A549 (cell line): ENCODE measurements at regions not wholly inside any gene's neighbourhood (a gene's known extent, or its start where the extent isn't known, plus 50 kb on each side); places are given as distances from the start of the nearest gene placed in this dataset.

Experiments
- ATAC-seq, 2 experiments: fragments of 200-7000 bp in 1 of 2; fragments of >200 bp in 1 of 2; cut with Nextera tagmentation in 1 of 2; cut with Tn5 transposase in 1 of 2; 3 replicates each; pipeline versions ENCODE4 v1.8.0 to v1.9.1; 2018 to 2020; ENCODE audit warnings: mild to moderate bottlenecking in 1 of 2, moderate library complexity in 1 of 2
- CTCF ChIA-PET: fragments of 300-600 bp; sonication (Branson Sonifier 250); formaldehyde crosslinking; extraction: SDS; loops from one replicate; lab custom pipeline; 2021; ENCODE audit warnings: antibody characterized with exemption, inconsistent platforms; lab: Yijun Ruan, JAX
- POLR2A ChIA-PET: fragments of 350-600 bp; formaldehyde crosslinking; extraction: SDS; loops from one replicate; lab custom pipeline; 2021; ENCODE audit warnings: antibody characterized with exemption, inconsistent platforms; lab: Yijun Ruan, JAX
- DNase-seq, 2 experiments: peaks; one replicate each; pipeline versions ENCODE4 v3.0.0 to v3.0.0-alpha.2; 2011 to 2016; ENCODE audit warnings: low read depth in 1 of 2, low spot score in 1 of 2
- FAIRE-seq: peaks from 2 replicates; lab custom pipeline; 2011; peaks lifted over from hg19 to GRCh38; lab: Jason Lieb, UNC
- H3K27ac ChIP-seq, 2 experiments: fragments of >200 bp; sonication (Bioruptor Twin); formaldehyde crosslinking; 3 replicates each; pipeline ENCODE4 v1.5.1; 2016 to 2017
- H3K4me1 ChIP-seq: fragments of >200 bp; sonication (Bioruptor Twin); formaldehyde crosslinking; 3 replicates; pipeline ENCODE4 v1.6.1; 2016
- H3K4me2 ChIP-seq: fragments of >200 bp; sonication (Bioruptor Twin); formaldehyde crosslinking; 3 replicates; pipeline ENCODE4 v1.6.1; 2016
- H3K4me3 ChIP-seq: fragments of >200 bp; sonication (Bioruptor Twin); formaldehyde crosslinking; 3 replicates; pipeline ENCODE4 v1.5.1; 2016
- H3K9me3 ChIP-seq: fragments of >200 bp; sonication (Bioruptor Twin); formaldehyde crosslinking; 3 replicates; pipeline ENCODE4 v1.6.1; 2016
- BHLHE40 ChIP-seq: IDR thresholded peaks from 2 replicates; pipeline ENCODE4 v1.6.1; 2012; ENCODE audit warnings: low read depth, low read length, inconsistent platforms
- CBX2 ChIP-seq: fragments of 200-600 bp; sonication (generic); IDR thresholded peaks from 2 replicates; pipeline ENCODE4 v1.6.1; 2016; ENCODE audit warnings: low read depth, mild to moderate bottlenecking, borderline replicate concordance
- CBX8 ChIP-seq: fragments of 200-600 bp; sonication (generic); IDR thresholded peaks from 2 replicates; pipeline ENCODE4 v1.6.1; 2016
- CEBPB ChIP-seq, 2 experiments: fragments of >200 bp in 1 of 2; sonication (Bioruptor Twin) in 1 of 2; formaldehyde crosslinking in 1 of 2; IDR thresholded peaks; 2 replicates each; pipeline ENCODE4 v1.6.1; 2012 to 2016
- CHD2 ChIP-seq: fragments of 150-350 bp; IDR thresholded peaks from 2 replicates; pipeline ENCODE4 v1.6.1; 2014; ENCODE audit warnings: low read length; ENCODE audit not compliant: partially characterized antibody
- CHD4 ChIP-seq: fragments of 200-600 bp; sonication (generic); IDR thresholded peaks from 2 replicates; pipeline ENCODE4 v1.6.1; 2016; ENCODE audit warnings: antibody characterized with exemption, mild to moderate bottlenecking, borderline replicate concordance
- EHMT2 ChIP-seq: fragments of 200-600 bp; sonication (generic); IDR thresholded peaks from 2 replicates; pipeline ENCODE4 v1.6.1; 2016; ENCODE audit warnings: antibody characterized with exemption, low read depth, mild to moderate bottlenecking, moderate library complexity
- ELK1 ChIP-seq: fragments of 150-350 bp; IDR thresholded peaks from 2 replicates; pipeline ENCODE4 v1.6.1; 2014; ENCODE audit warnings: low read depth, mild to moderate bottlenecking, low read length
- EP300 ChIP-seq, 2 experiments: fragments of >200 bp; sonication (Bioruptor Twin); formaldehyde crosslinking; IDR thresholded peaks; 2 replicates in 1 of 2; 3 replicates in 1 of 2; pipeline ENCODE4 v1.6.1; 2016 to 2017
- FOSB ChIP-seq: fragments of 250-450 bp; sonication (Bioruptor Pico); IDR thresholded peaks from 2 replicates; pipeline ENCODE4 v1.5.0; 2020; ENCODE audit warnings: mild to moderate bottlenecking, moderate library complexity
- FOSL2 ChIP-seq, 2 experiments: fragments of 450-650 bp in 1 of 2; fragments of >200 bp in 1 of 2; sonication (Bioruptor Twin) in 1 of 2; formaldehyde crosslinking; IDR thresholded peaks; 2 replicates each; pipeline versions ENCODE4 v1.5.0 to v1.6.1; 2016 to 2020; ENCODE audit warnings: mild to moderate bottlenecking in 1 of 2, moderate library complexity in 1 of 2
- GATA3 ChIP-seq: IDR thresholded peaks from 2 replicates; pipeline ENCODE4 v1.6.1; 2012; ENCODE audit warnings: borderline replicate concordance
- HEYL ChIP-seq: fragments of 250-450 bp; sonication (Bioruptor Pico); IDR thresholded peaks from 2 replicates; pipeline ENCODE4 v1.8.0; 2021; ENCODE audit warnings: mild to moderate bottlenecking, moderate library complexity
- HOXA7 ChIP-seq: fragments of 250-450 bp; sonication (Bioruptor Pico); IDR thresholded peaks from 2 replicates; pipeline ENCODE4 v1.5.0; 2020; ENCODE audit warnings: mild to moderate bottlenecking, moderate library complexity
- HOXB13 ChIP-seq: fragments of 250-450 bp; sonication (Bioruptor Pico); IDR thresholded peaks from 2 replicates; pipeline ENCODE4 v1.5.0; 2020; ENCODE audit warnings: low read depth, mild to moderate bottlenecking, moderate library complexity
- HOXB5 ChIP-seq: fragments of 250-450 bp; sonication (Bioruptor Pico); IDR thresholded peaks from 2 replicates; pipeline ENCODE4 v1.5.0; 2020; ENCODE audit warnings: mild to moderate bottlenecking, moderate library complexity
- JUN ChIP-seq, 2 experiments: fragments of >200 bp; sonication (Bioruptor Twin); formaldehyde crosslinking; IDR thresholded peaks; 2 replicates in 1 of 2; 3 replicates in 1 of 2; pipeline ENCODE4 v1.6.1; 2016 to 2017
- JUNB ChIP-seq: fragments of >200 bp; sonication (Bioruptor Twin); formaldehyde crosslinking; IDR thresholded peaks from 2 replicates; pipeline ENCODE4 v1.6.1; 2016
- KDM5A ChIP-seq: fragments of 200-600 bp; sonication (generic); IDR thresholded peaks from 2 replicates; pipeline ENCODE4 v1.6.1; 2016; ENCODE audit warnings: antibody characterized with exemption, mild to moderate bottlenecking
- MAFK ChIP-seq: fragments of 450-650 bp; IDR thresholded peaks from 2 replicates; pipeline ENCODE4 v1.6.1; 2014; ENCODE audit not compliant: partially characterized antibody
- NPAS2 ChIP-seq: fragments of 250-450 bp; sonication (Bioruptor Pico); IDR thresholded peaks from 2 replicates; pipeline ENCODE4 v1.8.0; 2022; ENCODE audit warnings: mild to moderate bottlenecking, moderate library complexity, borderline replicate concordance
- NR3C1 ChIP-seq: fragments of >200 bp; sonication (Bioruptor Twin); formaldehyde crosslinking; IDR thresholded peaks from 3 replicates; pipeline ENCODE4 v1.6.1; 2017
- PBX3 ChIP-seq: IDR thresholded peaks from 2 replicates; pipeline ENCODE4 v1.6.1; 2012
- POLR2A ChIP-seq: IDR thresholded peaks from 2 replicates; pipeline ENCODE4 v1.6.1; 2012; ENCODE audit warnings: mild to moderate bottlenecking, low read length
- POLR2AphosphoS2 ChIP-seq: conservative IDR thresholded peaks from 2 replicates; pipeline ENCODE4 v1.6.1; 2012; ENCODE audit warnings: low read length, improper control_type of control experiment, inconsistent platforms
- RFX5 ChIP-seq: fragments of 450-650 bp; IDR thresholded peaks from 2 replicates; pipeline ENCODE4 v1.7.1; 2014; ENCODE audit warnings: antibody characterized with exemption, mild to moderate bottlenecking, moderate library complexity
- RNF2 ChIP-seq: fragments of 200-600 bp; sonication (generic); IDR thresholded peaks from 2 replicates; pipeline ENCODE4 v1.6.1; 2016; ENCODE audit warnings: low read depth, mild to moderate bottlenecking, antibody characterized with exemption, moderate library complexity, borderline replicate concordance
- SMC3 ChIP-seq: fragments of >200 bp; sonication (Bioruptor Twin); formaldehyde crosslinking; IDR thresholded peaks from 3 replicates; pipeline ENCODE4 v1.6.1; 2018; ENCODE audit warnings: inconsistent platforms
- SREBF2 ChIP-seq: fragments of 450-650 bp; IDR thresholded peaks from 2 replicates; pipeline ENCODE4 v1.6.1; 2014; ENCODE audit warnings: mild to moderate bottlenecking, moderate library complexity
- ZSCAN20 ChIP-seq: fragments of 250-450 bp; sonication (Bioruptor Pico); IDR thresholded peaks from 2 replicates; pipeline ENCODE4 v1.8.0; 2022; ENCODE audit warnings: mild to moderate bottlenecking, moderate library complexity
- WGBS: methylation state at CpG from one replicate; pipeline ENCODE4 v1.1.6; 2017; ENCODE audit errors: missing lambda C conversion rate; 5-methylcytosine and 5-hydroxymethylcytosine counted together
- TF ChIP-seq, protein P1 (sequence below): fragments of 250-450 bp; sonication (Bioruptor Pico); IDR thresholded peaks from 2 replicates; pipeline ENCODE4 v1.5.0; 2020; ENCODE audit warnings: low read depth, mild to moderate bottlenecking, moderate library complexity
- TF ChIP-seq, protein P2 (sequence below): fragments of 450-650 bp; IDR thresholded peaks from 2 replicates; pipeline ENCODE4 v1.6.1; 2014; ENCODE audit warnings: antibody characterized with exemption
- TF ChIP-seq, protein P3 (sequence below): IDR thresholded peaks from 2 replicates; pipeline ENCODE4 v1.6.1; 2012; ENCODE audit warnings: low read depth, borderline replicate concordance

DNA sequence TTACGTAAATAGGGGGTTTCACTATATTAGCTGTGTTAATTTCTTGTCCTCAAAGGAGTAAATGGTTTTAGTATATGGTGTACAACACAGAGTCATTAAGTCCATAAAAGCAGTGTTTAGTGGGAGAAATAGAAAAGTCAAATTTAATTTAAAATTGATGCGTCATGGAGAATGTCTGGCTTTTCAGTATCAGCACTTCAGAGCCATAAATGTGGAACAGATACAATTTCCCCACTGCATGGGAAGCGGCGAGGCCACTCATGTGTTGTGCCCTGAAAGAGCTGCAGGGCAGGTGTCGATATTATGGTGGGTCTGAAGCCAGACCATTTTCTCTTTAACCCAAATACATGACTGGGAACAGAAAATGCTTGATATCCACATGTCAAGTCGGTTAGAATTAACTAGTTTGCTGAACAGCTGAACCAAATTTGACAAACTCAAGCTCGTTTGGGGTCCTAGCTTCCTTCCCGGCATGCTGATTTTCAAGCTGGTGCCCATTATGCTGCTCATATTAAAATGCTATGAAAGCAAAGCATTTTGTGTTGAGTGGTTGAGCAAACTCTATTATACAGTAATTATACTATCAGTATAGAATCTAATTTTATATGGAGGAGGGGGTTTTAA is 364.6 kb upstream of the TBL1XR1 start:
- TF ChIP-seq PBX3: no peak
- no peak for TF ChIP-seq HOXA7
- no peak for TF ChIP-seq CEBPB (IDR thresholded peaks at IDR 0.05)
- no peak for TF ChIP-seq FOSL2 (IDR thresholded peaks at IDR 0.05)
- no peak for TF ChIP-seq FOSL2 (CRISPR knock-in tag; IDR thresholded peaks at IDR 0.05)
- TF ChIP-seq CHD2: no peak
- TF ChIP-seq EHMT2: no peak
- TF ChIP-seq, protein P1, sequence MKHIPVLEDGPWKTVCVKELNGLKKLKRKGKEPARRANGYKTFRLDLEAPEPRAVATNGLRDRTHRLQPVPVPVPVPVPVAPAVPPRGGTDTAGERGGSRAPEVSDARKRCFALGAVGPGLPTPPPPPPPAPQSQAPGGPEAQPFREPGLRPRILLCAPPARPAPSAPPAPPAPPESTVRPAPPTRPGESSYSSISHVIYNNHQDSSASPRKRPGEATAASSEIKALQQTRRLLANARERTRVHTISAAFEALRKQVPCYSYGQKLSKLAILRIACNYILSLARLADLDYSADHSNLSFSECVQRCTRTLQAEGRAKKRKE (CRISPR knock-in tag): no peak
- TF ChIP-seq NR3C1: no peak
- no peak for TF ChIP-seq POLR2A
- TF ChIP-seq HEYL (CRISPR knock-in tag): no peak
- TF ChIP-seq ZSCAN20: no peak
- no peak for TF ChIP-seq RFX5
- TF ChIP-seq JUNB: no peak
- no peak for TF ChIP-seq CBX2
- no peak for TF ChIP-seq BHLHE40
- TF ChIP-seq GATA3: no peak
- TF ChIP-seq SMC3: no peak
- ChIA-PET POLR2A (no interaction called here), CTCF (no interaction called here)
- no peaks in the 10 kb centered on the region for H3K4me1 ChIP-seq
- H3K27ac ChIP-seq: no peak overlapping the region
- H3K4me2 ChIP-seq: no peak overlapping the region
- FAIRE-seq: no peak
- ATAC-seq: no peak
- DNase-seq: no peak
- WGBS: 79% methylated on average over 8 of the region's 8 CpGs
- no peak overlapping the region for H3K4me3 ChIP-seq
- H3K9me3 ChIP-seq: no peaks in the 10 kb centered on the region

DNA sequence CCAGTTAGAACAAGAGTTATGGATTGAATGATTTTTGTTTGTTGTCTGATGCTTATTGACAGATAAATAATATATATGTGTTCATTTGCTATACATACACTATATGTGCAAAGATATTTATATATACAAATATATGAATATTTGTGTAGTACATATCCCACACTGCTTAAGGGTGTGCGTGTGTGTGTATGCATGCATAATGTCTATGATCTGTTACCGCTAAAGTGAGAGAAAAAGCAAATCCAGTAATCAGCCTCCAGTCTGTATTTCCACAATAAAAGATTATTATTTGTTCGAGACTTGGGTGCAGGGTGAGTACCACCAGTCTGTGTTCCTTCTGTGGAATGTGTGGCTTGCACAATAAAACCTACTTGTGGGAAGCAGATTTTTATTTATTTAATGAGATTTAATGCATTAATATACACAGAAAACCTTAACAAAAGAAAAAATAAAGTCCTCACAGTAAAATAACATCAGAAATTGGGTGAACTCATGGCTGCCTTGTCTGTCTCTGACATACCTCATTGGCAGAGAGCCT is 366.0 kb upstream of the TBL1XR1 start:
- Histone ChIP-seq H3K27ac (no peak overlapping the region; a peak in 1 of 6 replicates), H3K4me3 (no peak overlapping the region), H3K9me3 (no peaks in the 10 kb centered on the region), H3K4me2 (no peak overlapping the region), H3K4me1 (no peaks in the 10 kb centered on the region)
- DNase-seq (no peak), ATAC-seq (no peak), FAIRE-seq (no peak)
- TF ChIP-seq CHD4 (no peak), SREBF2 (no peak), MAFK (no peak), POLR2AphosphoS2 (no peak), JUN (IDR thresholded peaks at IDR 0.05) (no peak), NPAS2 (CRISPR knock-in tag) (no peak), RFX5 (no peak), HEYL (CRISPR knock-in tag) (no peak), ELK1 (no peak), RNF2 (no peak), FOSB (CRISPR knock-in tag) (no peak), HOXB13 (CRISPR knock-in tag) (no peak), CBX8 (no peak), HOXB5 (CRISPR knock-in tag) (no peak), NR3C1 (no peak), KDM5A (no peak), EP300 (IDR thresholded peaks at IDR 0.05) (no peak), POLR2A (no peak)
- TF ChIP-seq, protein P2, sequence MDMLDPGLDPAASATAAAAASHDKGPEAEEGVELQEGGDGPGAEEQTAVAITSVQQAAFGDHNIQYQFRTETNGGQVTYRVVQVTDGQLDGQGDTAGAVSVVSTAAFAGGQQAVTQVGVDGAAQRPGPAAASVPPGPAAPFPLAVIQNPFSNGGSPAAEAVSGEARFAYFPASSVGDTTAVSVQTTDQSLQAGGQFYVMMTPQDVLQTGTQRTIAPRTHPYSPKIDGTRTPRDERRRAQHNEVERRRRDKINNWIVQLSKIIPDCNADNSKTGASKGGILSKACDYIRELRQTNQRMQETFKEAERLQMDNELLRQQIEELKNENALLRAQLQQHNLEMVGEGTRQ: no peak
- TF ChIP-seq, protein P3, sequence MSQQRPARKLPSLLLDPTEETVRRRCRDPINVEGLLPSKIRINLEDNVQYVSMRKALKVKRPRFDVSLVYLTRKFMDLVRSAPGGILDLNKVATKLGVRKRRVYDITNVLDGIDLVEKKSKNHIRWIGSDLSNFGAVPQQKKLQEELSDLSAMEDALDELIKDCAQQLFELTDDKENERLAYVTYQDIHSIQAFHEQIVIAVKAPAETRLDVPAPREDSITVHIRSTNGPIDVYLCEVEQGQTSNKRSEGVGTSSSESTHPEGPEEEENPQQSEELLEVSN: no peak
- ChIA-PET POLR2A (no interaction called here), CTCF (no interaction called here)
- WGBS: 92% methylated on average over 3 of the region's 3 CpGs
